Gastroesophageal sphincter (tissue), 3 donors: ENCODE measurements at regions not wholly inside any gene's neighbourhood (a gene's known extent, or its start where the extent isn't known, plus 50 kb on each side); places are given as distances from the start of the nearest gene placed in this dataset.

Source experiments
- CTCF ChIP-seq, 4 experiments: fragments of 200-600 bp in 2 of 4; fragments of 450-650 bp in 2 of 4; sonication (generic) in 1 of 4; IDR thresholded peaks; one replicate each; pipeline ENCODE4 v1.5.1; 2017 to 2019; ENCODE audit warnings: antibody characterized with exemption in 4 of 4, mild to moderate bottlenecking in 2 of 4, moderate library complexity in 2 of 4
- POLR2A ChIP-seq, 2 donors: fragments of 450-650 bp; IDR thresholded peaks; one replicate each; pipeline ENCODE4 v1.6.1; 2017; ENCODE audit warnings: antibody characterized with exemption in 2 of 2, mild to moderate bottlenecking in 2 of 2, moderate library complexity in 1 of 2
- POLR2AphosphoS5 ChIP-seq: sonication (generic); formaldehyde crosslinking; IDR thresholded peaks from one replicate; pipeline ENCODE4 v1.6.1; 2017; ENCODE audit warnings: antibody characterized with exemption

DNA sequence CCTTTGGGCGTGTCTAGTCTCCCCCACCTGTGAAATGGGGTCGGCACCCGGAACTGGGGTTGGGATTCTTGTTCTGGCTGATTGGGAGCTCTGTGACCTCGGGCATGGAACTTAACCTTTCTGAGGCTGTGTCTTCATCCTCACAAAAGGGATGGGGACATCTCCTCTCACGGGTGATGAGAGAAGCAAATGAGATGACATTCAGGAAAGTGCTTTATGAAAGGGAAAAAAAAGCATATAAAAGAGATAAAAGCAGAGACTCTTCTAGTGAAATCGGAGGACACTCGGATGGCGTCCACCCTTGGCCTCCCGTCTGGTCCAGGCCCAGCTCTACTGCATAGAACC, 98.9 kb downstream of the LRRC74A start:
- TF ChIP-seq POLR2A (IDR thresholded peaks at IDR 0.05): no peak
- TF ChIP-seq CTCF (IDR thresholded peaks at IDR 0.05): no peak
- TF ChIP-seq POLR2AphosphoS5: no peak
